Thoracic aorta (tissue), 2 donors: ENCODE measurements at regions not wholly inside any gene's neighbourhood (a gene's known extent, or its start where the extent isn't known, plus 50 kb on each side); places are given as distances from the start of the nearest gene placed in this dataset.

ENCODE experiments used
- ATAC-seq: fragments of 150-250 bp; one replicate; pipeline ENCODE4 v1.8.0; 2017; ENCODE audit warnings: low read depth; ENCODE audit not compliant: insufficient number of reproducible peaks, low FRiP score
- DNase-seq: peaks from one replicate; pipeline ENCODE4 v3.0.0-alpha.2; 2020; ENCODE audit warnings: low spot score
- H3K27ac ChIP-seq, 2 donors: fragments of 200-600 bp; sonication (generic); 1 replicate in 1 of 2; 2 replicates in 1 of 2; pipeline ENCODE4 v1.5.1; 2016; ENCODE audit warnings: mild to moderate bottlenecking in 2 of 2, moderate library complexity in 2 of 2
- H3K27me3 ChIP-seq: fragments of 200-600 bp; sonication (generic); replicated peaks from 2 replicates; pipeline ENCODE4 v1.6.0; 2016; ENCODE audit warnings: mild to moderate bottlenecking; ENCODE audit not compliant: insufficient read depth
- H3K36me3 ChIP-seq: fragments of 200-600 bp; sonication (generic); one replicate; pipeline ENCODE4 v1.5.1; 2016
- H3K4me1 ChIP-seq, 2 donors: fragments of 200-600 bp; sonication (generic); 1 replicate in 1 of 2; 2 replicates in 1 of 2; pipeline versions ENCODE4 v1.5.1 to v1.6.0; 2016; ENCODE audit warnings: low read depth in 2 of 2, mild to moderate bottlenecking in 1 of 2; ENCODE audit not compliant: control insufficient read depth in 1 of 2
- H3K4me3 ChIP-seq: fragments of 200-600 bp; sonication (generic); 2 replicates; pipeline ENCODE4 v1.5.1; 2016; ENCODE audit warnings: mild to moderate bottlenecking
- H3K9me3 ChIP-seq: fragments of 200-600 bp; sonication (generic); 2 replicates; pipeline ENCODE4 v1.5.1; 2016
- CTCF ChIP-seq: fragments of 200-600 bp; sonication (generic); IDR thresholded peaks from one replicate; pipeline ENCODE4 v1.5.1; 2019; ENCODE audit warnings: antibody characterized with exemption

- ATAC-seq: no peak
- H3K4me1 ChIP-seq: no peaks in the 10 kb centered on the region
- no peak for DNase-seq
- no peak overlapping the region for H3K27ac ChIP-seq
- H3K27me3 ChIP-seq: no peaks in the 10 kb centered on the region
- H3K9me3 ChIP-seq: no peaks in the 10 kb centered on the region
- H3K36me3 ChIP-seq: no peaks in the 10 kb centered on the region
- TF ChIP-seq CTCF: no peak
- no peak overlapping the region for H3K4me3 ChIP-seq
Observed at GRCh38 chr14:34187061-34187460, 236.2 kb upstream of the EGLN3 start.

GRCh38 chr14:34184126-34184525 is 233.3 kb upstream of the EGLN3 start:
- Histone ChIP-seq H3K4me3 (no peak overlapping the region), H3K9me3 (no peaks in the 10 kb centered on the region), H3K27ac (no peak overlapping the region), H3K27me3 (no peaks in the 10 kb centered on the region), H3K36me3 (no peaks in the 10 kb centered on the region), H3K4me1 (no peaks in the 10 kb centered on the region)
- DNase-seq (no peak), ATAC-seq (no peak)
- TF ChIP-seq CTCF: no peak

- no peaks in the 10 kb centered on the region for H3K4me1 ChIP-seq
- no peaks in the 10 kb centered on the region for H3K9me3 ChIP-seq
- no peak overlapping the region for H3K27ac ChIP-seq
- TF ChIP-seq CTCF: no peak
- H3K36me3 ChIP-seq: no peaks in the 10 kb centered on the region
- H3K27me3 ChIP-seq: no peaks in the 10 kb centered on the region
- ATAC-seq (no peak), DNase-seq (no peak)
- H3K4me3 ChIP-seq: no peak overlapping the region
Observed at GRCh38 chr14:34183478-34183877, 232.6 kb upstream of the EGLN3 start.

GRCh38 chr14:34181338-34181737 is 230.5 kb upstream of the EGLN3 start:
- no peak overlapping the region for H3K27ac ChIP-seq
- no peaks in the 10 kb centered on the region for H3K27me3 ChIP-seq
- no peaks in the 10 kb centered on the region for H3K4me1 ChIP-seq
- ATAC-seq (no peak), DNase-seq (no peak)
- TF ChIP-seq CTCF: no peak
- no peak overlapping the region for H3K4me3 ChIP-seq
- no peaks in the 10 kb centered on the region for H3K9me3 ChIP-seq
- H3K36me3 ChIP-seq: no peaks in the 10 kb centered on the region

GRCh38 chr14:34180869-34181268 is 230.0 kb upstream of the EGLN3 start:
- TF ChIP-seq CTCF: no peak
- no peak for DNase-seq
- Histone ChIP-seq H3K4me1 (no peaks in the 10 kb centered on the region), H3K27ac (no peak overlapping the region), H3K4me3 (no peak overlapping the region), H3K9me3 (no peaks in the 10 kb centered on the region), H3K36me3 (no peaks in the 10 kb centered on the region), H3K27me3 (no peaks in the 10 kb centered on the region)
- no peak for ATAC-seq
